Naive thymus-derived CD4-positive, alpha-beta T cell (primary cell): ENCODE measurements at regions not wholly inside any gene's neighbourhood (a gene's known extent, or its start where the extent isn't known, plus 50 kb on each side); places are given as distances from the start of the nearest gene placed in this dataset.

Experiments used
- ATAC-seq: fragments of 150-1000 bp; cut with Tn5 transposase; 2 replicates; pipeline ENCODE4 v1.10.0; 2021; ENCODE audit warnings: mild to moderate bottlenecking, moderate library complexity
- CTCF ChIA-PET: fragments of 350-600 bp; sonication (Branson Sonifier 250); formaldehyde crosslinking; loops from one replicate; lab custom pipeline; 2021; ENCODE audit warnings: antibody characterized with exemption; lab: Charles Lee
- POLR2A ChIA-PET: fragments of 350-600 bp; sonication (Branson Sonifier 250); formaldehyde crosslinking; loops from one replicate; lab custom pipeline; 2021; ENCODE audit warnings: antibody characterized with exemption, inconsistent platforms; lab: Charles Lee
- DNase-seq, 9 donors: peaks; one replicate each; pipeline versions ENCODE4 v3.0.0 to v3.0.0-alpha.2; 2020 to 2022; ENCODE audit warnings: mixed read lengths in 1 of 9
- H3K27ac ChIP-seq: one replicate; pipeline ENCODE4 v1.7.0; 2013; ENCODE audit warnings: mild to moderate bottlenecking, low read depth, low read length, moderate library complexity
- H3K27me3 ChIP-seq, 2 donors: one replicate each; pipeline ENCODE4 v1.7.0; 2013; ENCODE audit warnings: low read length in 2 of 2, mild to moderate bottlenecking in 2 of 2, moderate library complexity in 2 of 2; ENCODE audit not compliant: control insufficient read depth in 2 of 2, insufficient read depth in 2 of 2
- H3K36me3 ChIP-seq, 3 experiments: 1 replicate in 2 of 3; 2 replicates in 1 of 3; pipeline ENCODE4 v1.7.0; 2013; ENCODE audit warnings: low read length in 3 of 3, mild to moderate bottlenecking in 3 of 3, moderate library complexity in 1 of 3; ENCODE audit not compliant: insufficient read depth in 3 of 3, control insufficient read depth in 2 of 3
- H3K4me1 ChIP-seq, 2 donors: one replicate each; pipeline ENCODE4 v1.7.0; 2013; ENCODE audit warnings: low read length in 2 of 2, mild to moderate bottlenecking in 2 of 2, moderate library complexity in 1 of 2; ENCODE audit not compliant: control insufficient read depth in 2 of 2, insufficient read depth in 2 of 2
- H3K4me3 ChIP-seq: 2 replicates; pipeline ENCODE4 v1.7.0; 2013; ENCODE audit warnings: mild to moderate bottlenecking, low read length
- H3K9me3 ChIP-seq, 3 experiments: 1 replicate in 2 of 3; 2 replicates in 1 of 3; pipeline ENCODE4 v1.7.0; 2013; ENCODE audit warnings: low read length in 3 of 3; ENCODE audit not compliant: control insufficient read depth in 2 of 3
- H3K27ac Mint-ChIP-seq, 9 donors: one replicate each; pipeline ENCODE4 v1.8.0; 2020 to 2022; ENCODE audit warnings: mixed read lengths in 9 of 9, mild to moderate bottlenecking in 8 of 9, moderate library complexity in 5 of 9, inconsistent platforms in 2 of 9
- H3K27me3 Mint-ChIP-seq, 5 donors: one replicate each; pipeline ENCODE4 v1.8.0; 2021 to 2022; ENCODE audit warnings: mixed read lengths in 5 of 5, mild to moderate bottlenecking in 1 of 5
- H3K36me3 Mint-ChIP-seq, 5 donors: one replicate each; pipeline ENCODE4 v1.8.0; 2020 to 2022; ENCODE audit warnings: mixed read lengths in 5 of 5, mild to moderate bottlenecking in 3 of 5, inconsistent platforms in 1 of 5
- H3K4me1 Mint-ChIP-seq, 7 donors: one replicate each; pipeline ENCODE4 v1.8.0; 2020 to 2022; ENCODE audit warnings: mixed read lengths in 7 of 7, mild to moderate bottlenecking in 3 of 7, inconsistent platforms in 1 of 7
- H3K4me3 Mint-ChIP-seq, 10 donors: one replicate each; pipeline ENCODE4 v1.8.0; 2020 to 2022; ENCODE audit warnings: mild to moderate bottlenecking in 10 of 10, mixed read lengths in 10 of 10, moderate library complexity in 6 of 10, inconsistent platforms in 2 of 10
- H3K9me3 Mint-ChIP-seq, 11 donors: one replicate each; pipeline ENCODE4 v1.8.0; 2020 to 2022; ENCODE audit warnings: mixed read lengths in 11 of 11, mild to moderate bottlenecking in 4 of 11, inconsistent platforms in 1 of 11, moderate library complexity in 1 of 11
- intact Hi-C, 2 donors: fragments of 100-400 bp; cut with micrococcal nuclease; formaldehyde crosslinking; loops; one replicate each; pipeline ENCODE4 v1.15.1; 2023

DNA sequence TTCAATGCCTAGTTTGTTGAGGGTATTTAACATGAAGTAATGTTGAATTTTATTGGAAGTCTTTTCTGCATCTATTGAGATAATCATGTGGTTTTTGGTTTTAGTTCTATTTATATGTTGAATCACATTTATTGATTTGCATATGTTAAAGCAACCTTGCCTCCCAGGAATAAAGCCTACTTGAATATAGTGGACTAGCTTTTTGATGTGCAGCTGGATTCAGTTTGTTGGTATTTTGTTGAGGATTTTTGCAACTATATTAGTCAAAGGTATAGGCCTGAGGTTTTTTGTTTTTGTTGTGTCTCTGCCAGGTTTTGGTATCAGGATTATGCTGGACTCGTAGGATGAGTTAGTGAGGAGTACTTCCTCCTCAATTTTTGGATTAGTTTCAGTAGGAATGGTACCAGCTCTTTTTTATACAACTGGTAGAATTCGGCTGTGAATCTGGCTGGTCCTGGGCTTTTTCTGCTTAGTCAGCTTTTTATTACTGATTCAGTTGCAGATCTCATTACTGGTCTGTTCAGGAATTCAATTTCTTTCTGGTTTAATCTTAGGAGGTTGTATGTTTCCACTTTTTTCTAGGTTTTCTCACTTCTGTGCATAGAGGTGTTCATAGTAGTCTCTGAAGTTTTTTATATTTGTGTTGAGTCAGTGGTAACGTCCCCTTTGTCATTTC lies 209.8 kb upstream of the RBMS3 start:
- Mint-ChIP-seq H3K36me3 (peaks cover 0 to 7% (median 0%) of the 10 kb centered on the region in 5 donors), H3K27ac (no peak overlapping the region), H3K4me1 (no peaks in the 10 kb centered on the region), H3K4me3 (no peak overlapping the region), H3K9me3 (peaks cover 0 to 18% (median 7%) of the 10 kb centered on the region in 11 donors), H3K27me3 (peaks cover 0 to 4% (median 0%) of the 10 kb centered on the region in 5 donors)
- no peaks in the 10 kb centered on the region for H3K36me3 ChIP-seq
- intact Hi-C loops: no loop called here
- H3K27me3 ChIP-seq: no peaks in the 10 kb centered on the region
- H3K9me3 ChIP-seq: no peaks in the 10 kb centered on the region
- DNase-seq: no peak
- ATAC-seq: no peak
- H3K4me1 ChIP-seq: no peaks in the 10 kb centered on the region
- no peak overlapping the region for H3K4me3 ChIP-seq
- POLR2A ChIA-PET: no interaction called here
- H3K27ac ChIP-seq: no peak overlapping the region
- CTCF ChIA-PET: no interaction called here

GRCh38 chr3:29072611-29073010 lies 208.3 kb upstream of the RBMS3 start:
- Mint-ChIP-seq H3K27me3 (peaks cover 0 to 7% (median 0%) of the 10 kb centered on the region in 5 donors), H3K4me3 (no peak overlapping the region), H3K36me3 (peaks cover 0 to 7% (median 0%) of the 10 kb centered on the region in 5 donors), H3K4me1 (no peaks in the 10 kb centered on the region), H3K27ac (no peak overlapping the region), H3K9me3 (peaks cover 0 to 18% (median 7%) of the 10 kb centered on the region in 11 donors)
- no peak overlapping the region for H3K4me3 ChIP-seq
- POLR2A ChIA-PET: no interaction called here
- H3K4me1 ChIP-seq: no peaks in the 10 kb centered on the region
- no peak overlapping the region for H3K27ac ChIP-seq
- H3K9me3 ChIP-seq: no peaks in the 10 kb centered on the region
- ATAC-seq: no peak
- CTCF ChIA-PET: no interaction called here
- H3K27me3 ChIP-seq: no peaks in the 10 kb centered on the region
- intact Hi-C loops: no loop called here
- H3K36me3 ChIP-seq: no peaks in the 10 kb centered on the region
- no peak for DNase-seq

DNA sequence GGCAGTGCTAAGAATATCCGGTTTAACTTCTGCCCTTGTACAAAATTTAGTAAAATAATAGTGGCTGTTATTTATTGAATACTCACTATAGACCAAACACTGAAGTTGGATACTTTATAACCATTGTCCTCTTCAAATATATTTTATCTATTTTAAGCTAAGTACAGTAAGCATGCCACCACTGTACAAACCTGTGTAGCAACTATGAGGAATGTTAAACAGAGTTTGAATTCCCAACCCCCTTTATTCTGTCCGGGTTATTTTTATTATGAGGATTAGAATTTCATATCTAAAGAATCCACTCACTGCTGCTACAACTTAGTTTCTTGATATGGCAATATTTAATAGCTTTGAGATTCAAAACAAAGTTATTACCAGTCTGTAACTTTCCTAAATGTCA lies 203.5 kb upstream of the RBMS3 start:
- ChIA-PET CTCF (no interaction called here), POLR2A (no interaction called here)
- Histone ChIP-seq H3K4me3 (no peak overlapping the region), H3K36me3 (no peaks in the 10 kb centered on the region), H3K4me1 (no peaks in the 10 kb centered on the region), H3K27ac (no peak overlapping the region), H3K27me3 (no peaks in the 10 kb centered on the region), H3K9me3 (no peaks in the 10 kb centered on the region)
- peaks cover 0 to 9% (median 4%) of the 10 kb centered on the region in 11 donors for H3K9me3 Mint-ChIP-seq
- H3K27me3 Mint-ChIP-seq: peaks cover 0 to 7% (median 0%) of the 10 kb centered on the region in 5 donors
- peaks cover 0 to 4% (median 0%) of the 10 kb centered on the region in 5 donors for H3K36me3 Mint-ChIP-seq
- ATAC-seq (no peak), DNase-seq (no peak)
- intact Hi-C loops: no loop called here
- no peak overlapping the region for H3K27ac Mint-ChIP-seq
- no peaks in the 10 kb centered on the region for H3K4me1 Mint-ChIP-seq
- H3K4me3 Mint-ChIP-seq: no peak overlapping the region

- CTCF ChIA-PET: no interaction called here
- no peak overlapping the region for H3K27ac ChIP-seq
- DNase-seq (no peak), ATAC-seq (no peak)
- Mint-ChIP-seq H3K27ac (no peak overlapping the region), H3K27me3 (peaks cover 0 to 7% (median 0%) of the 10 kb centered on the region in 5 donors), H3K9me3 (peaks cover 0 to 8% (median 4%) of the 10 kb centered on the region in 11 donors), H3K4me1 (no peaks in the 10 kb centered on the region), H3K4me3 (no peak overlapping the region), H3K36me3 (no peaks in the 10 kb centered on the region)
- intact Hi-C loops: no loop called here
- POLR2A ChIA-PET: no interaction called here
- no peaks in the 10 kb centered on the region for H3K4me1 ChIP-seq
- no peaks in the 10 kb centered on the region for H3K36me3 ChIP-seq
- no peaks in the 10 kb centered on the region for H3K9me3 ChIP-seq
- no peaks in the 10 kb centered on the region for H3K27me3 ChIP-seq
- H3K4me3 ChIP-seq: no peak overlapping the region
Observed at GRCh38 chr3:29079358-29079757, 201.5 kb upstream of the RBMS3 start.

- no peaks in the 10 kb centered on the region for H3K36me3 ChIP-seq
- H3K27ac ChIP-seq: no peak overlapping the region
- no peak overlapping the region for H3K4me3 Mint-ChIP-seq
- no peaks in the 10 kb centered on the region for H3K4me1 Mint-ChIP-seq
- no peaks in the 10 kb centered on the region for H3K9me3 ChIP-seq
- POLR2A ChIA-PET: no interaction called here
- peaks cover 0 to 8% (median 5%) of the 10 kb centered on the region in 11 donors for H3K9me3 Mint-ChIP-seq
- no peaks in the 10 kb centered on the region for H3K27me3 ChIP-seq
- no peak overlapping the region for H3K27ac Mint-ChIP-seq
- CTCF ChIA-PET: no interaction called here
- DNase-seq (no peak), ATAC-seq (no peak)
- H3K4me1 ChIP-seq: no peaks in the 10 kb centered on the region
- intact Hi-C loops: no loop called here
- peaks cover 0 to 4% (median under 1%) of the 10 kb centered on the region in 5 donors for H3K27me3 Mint-ChIP-seq
- H3K36me3 Mint-ChIP-seq: no peaks in the 10 kb centered on the region
- no peak overlapping the region for H3K4me3 ChIP-seq
Observed at GRCh38 chr3:29080967-29081366, 199.9 kb upstream of the RBMS3 start.

DNA sequence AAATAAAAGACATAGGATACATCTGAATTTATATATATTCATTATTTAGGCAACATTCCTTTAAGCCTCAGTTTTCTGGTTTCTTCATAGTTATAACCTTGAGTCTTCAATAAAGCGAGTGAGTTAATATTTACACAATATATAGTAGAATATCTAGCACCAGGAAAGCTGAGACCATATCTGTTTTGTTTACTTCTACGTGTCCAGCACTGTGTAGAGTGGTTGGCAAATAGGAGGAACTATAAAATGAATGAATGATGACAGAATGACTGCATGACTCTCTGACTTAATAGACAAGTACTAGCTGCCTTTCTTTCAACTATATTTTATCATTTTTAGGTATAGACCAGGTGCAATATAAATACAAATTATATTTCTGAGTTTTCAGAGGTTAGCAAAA lies 197.8 kb upstream of the RBMS3 start:
- Histone ChIP-seq H3K4me3 (no peak overlapping the region), H3K9me3 (no peaks in the 10 kb centered on the region), H3K36me3 (no peaks in the 10 kb centered on the region), H3K27me3 (no peaks in the 10 kb centered on the region), H3K27ac (no peak overlapping the region), H3K4me1 (no peaks in the 10 kb centered on the region)
- no peaks in the 10 kb centered on the region for H3K4me1 Mint-ChIP-seq
- H3K27me3 Mint-ChIP-seq: peaks cover 0 to 4% (median 0%) of the 10 kb centered on the region in 5 donors
- ATAC-seq: no peak
- ChIA-PET CTCF (no interaction called here), POLR2A (no interaction called here)
- no peak for DNase-seq
- no peak overlapping the region for H3K4me3 Mint-ChIP-seq
- intact Hi-C loops: no loop called here
- no peak overlapping the region for H3K27ac Mint-ChIP-seq
- H3K9me3 Mint-ChIP-seq: peaks cover 0 to 15% (median 5%) of the 10 kb centered on the region in 11 donors
- H3K36me3 Mint-ChIP-seq: no peaks in the 10 kb centered on the region

DNA sequence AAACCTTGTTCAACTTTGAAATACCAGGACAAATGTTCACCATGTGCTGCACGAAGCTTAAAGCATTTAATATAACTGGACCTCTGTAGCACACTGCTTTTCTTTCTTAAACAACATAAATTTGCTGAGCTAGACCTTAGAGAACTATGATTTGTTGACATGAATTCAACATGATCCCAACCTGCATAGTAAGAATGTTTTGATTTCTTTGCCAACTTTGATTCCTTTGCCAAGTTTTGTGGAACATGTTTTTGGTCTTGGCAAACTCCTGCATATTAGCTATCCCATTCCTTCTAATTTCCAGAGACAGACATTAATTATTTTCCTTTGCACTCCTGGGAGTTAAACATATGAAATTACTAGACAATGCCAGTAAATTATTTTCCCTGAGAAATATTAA lies 197.2 kb upstream of the RBMS3 start:
- H3K27ac ChIP-seq: no peak overlapping the region
- H3K4me1 ChIP-seq: no peaks in the 10 kb centered on the region
- ATAC-seq (no peak), DNase-seq (no peak)
- no peaks in the 10 kb centered on the region for H3K36me3 ChIP-seq
- H3K4me1 Mint-ChIP-seq: no peaks in the 10 kb centered on the region
- H3K27me3 ChIP-seq: no peaks in the 10 kb centered on the region
- H3K4me3 Mint-ChIP-seq: no peak overlapping the region
- H3K27me3 Mint-ChIP-seq: peaks cover 0 to 4% (median 0%) of the 10 kb centered on the region in 5 donors
- H3K9me3 ChIP-seq: no peaks in the 10 kb centered on the region
- H3K27ac Mint-ChIP-seq: no peak overlapping the region
- peaks cover 0 to 15% (median 5%) of the 10 kb centered on the region in 11 donors for H3K9me3 Mint-ChIP-seq
- CTCF ChIA-PET: no interaction called here
- intact Hi-C loops: no loop called here
- no peak overlapping the region for H3K4me3 ChIP-seq
- no peaks in the 10 kb centered on the region for H3K36me3 Mint-ChIP-seq
- POLR2A ChIA-PET: no interaction called here
